NCI-H1417 (cell line): ENCODE measurements at regions not wholly inside any gene's neighbourhood (a gene's known extent, or its start where the extent isn't known, plus 50 kb on each side); places are given as distances from the start of the nearest gene placed in this dataset.
A peak's percentile ranks its signal among the peaks of the same experiment; 100 is the strongest.

Experiments
- DNase-seq, 3 experiments: peaks; one replicate each; lab custom pipeline; 2025; lab: John Stamatoyannopoulos, UW

DNA sequence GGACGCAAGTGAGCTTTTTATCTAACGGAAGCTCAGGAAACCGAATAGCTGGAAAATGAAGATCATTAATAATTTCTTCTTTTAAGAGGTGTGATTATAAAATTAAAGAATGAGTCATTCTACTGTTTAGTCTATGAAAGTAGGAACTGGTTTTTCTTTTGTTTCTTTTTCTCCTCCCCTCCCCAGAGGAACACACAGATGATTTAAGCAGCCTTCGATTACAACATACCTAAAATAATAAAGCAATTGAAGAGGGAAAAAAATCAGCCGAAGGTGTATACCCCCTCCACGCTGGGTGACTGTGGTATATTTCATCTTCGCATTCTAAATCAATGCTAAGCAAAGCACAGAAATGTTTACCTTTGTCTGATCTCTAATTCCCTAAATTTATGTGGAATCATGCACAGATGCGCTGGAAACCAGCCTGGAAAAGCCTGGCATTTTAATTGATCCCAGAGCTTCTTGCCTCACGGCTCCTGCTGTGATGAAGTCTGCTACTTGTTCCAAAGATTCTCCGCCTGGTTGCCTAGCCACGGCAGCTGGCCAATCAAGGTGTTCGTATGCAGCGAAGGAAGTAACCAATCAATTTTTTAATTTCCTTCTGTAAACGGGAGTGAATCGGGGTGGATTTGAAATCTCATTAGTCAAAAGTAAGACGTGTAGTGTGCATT lies 133.9 kb downstream of the FANCF start:
- DNase-seq, result peak; percentile 42 to 82 (median 49)

- DNase-seq, result no peak
Measured at GRCh38 chr11:22479971-22480720, 142.0 kb downstream of the SLC17A6 start.

DNA sequence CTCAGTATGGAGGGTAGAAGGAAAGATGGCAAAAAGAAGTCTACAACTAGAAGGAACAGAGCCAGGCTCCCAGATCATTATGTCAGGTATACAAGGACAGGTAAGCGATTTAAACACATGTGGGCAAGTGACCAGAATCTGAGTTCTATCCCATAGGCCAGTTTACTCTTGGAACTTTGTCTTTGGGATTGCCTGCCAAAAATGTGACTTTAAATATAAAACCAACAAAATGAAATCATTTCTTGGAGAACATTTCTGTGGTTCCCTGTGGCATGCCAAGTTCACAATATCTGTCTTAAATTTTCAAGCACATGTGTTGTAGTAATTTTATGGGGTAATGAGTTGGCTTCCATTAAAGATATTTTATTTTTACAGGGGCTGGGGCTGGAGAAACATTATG lies 141.0 kb downstream of the SLC17A6 start:
- DNase-seq, result no peak

DNA sequence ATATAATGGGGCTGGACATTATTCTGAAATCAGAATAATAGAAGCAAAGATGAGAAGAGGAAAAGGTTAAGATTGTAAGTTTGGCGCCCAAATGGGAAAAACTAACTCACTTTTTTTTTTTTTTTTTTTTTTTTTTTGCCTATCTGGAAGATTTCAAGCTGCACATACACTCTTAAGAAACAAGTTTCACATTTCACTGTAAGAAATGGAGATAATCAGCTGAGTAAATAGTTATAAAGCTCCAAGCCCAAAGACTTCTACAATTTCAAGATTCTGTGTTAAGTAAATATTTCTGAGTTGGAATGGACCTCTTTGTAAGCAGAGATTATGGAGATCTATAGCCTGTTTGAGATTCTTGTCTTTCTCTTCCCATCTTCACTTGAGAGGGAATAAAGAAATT lies 140.0 kb downstream of the SLC17A6 start:
- DNase-seq, result no peak

- DNase-seq, result no peak
Measured at GRCh38 chr11:22477312-22477711, 139.1 kb downstream of the SLC17A6 start.

GRCh38 chr11:22476589-22476988 lies 138.4 kb downstream of the SLC17A6 start:
- DNase-seq, result no peak

DNA sequence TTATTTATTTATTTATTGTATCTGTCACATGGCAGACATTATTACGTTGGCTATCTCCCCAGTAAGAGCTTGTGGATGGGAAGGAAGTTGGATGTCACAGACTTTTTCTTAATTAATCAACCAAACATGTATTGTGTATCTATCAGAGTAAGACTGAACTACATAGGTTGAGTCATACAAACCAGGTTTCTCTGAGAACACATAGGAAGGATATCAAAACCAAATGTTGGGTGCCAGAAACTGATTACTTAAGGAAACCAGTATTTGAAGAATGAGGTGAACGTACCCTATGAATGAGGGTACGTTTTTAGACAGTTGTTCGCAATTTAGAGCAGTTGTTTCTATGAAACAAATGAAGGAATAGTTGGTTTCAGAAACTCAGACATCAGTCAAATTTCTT lies 136.4 kb downstream of the SLC17A6 start:
- DNase-seq, result no peak

GRCh38 chr11:22473586-22473985 lies 135.4 kb downstream of the SLC17A6 start:
- DNase-seq, result no peak

GRCh38 chr11:22472306-22472705 lies 134.1 kb downstream of the SLC17A6 start:
- DNase-seq, result no peak

DNA sequence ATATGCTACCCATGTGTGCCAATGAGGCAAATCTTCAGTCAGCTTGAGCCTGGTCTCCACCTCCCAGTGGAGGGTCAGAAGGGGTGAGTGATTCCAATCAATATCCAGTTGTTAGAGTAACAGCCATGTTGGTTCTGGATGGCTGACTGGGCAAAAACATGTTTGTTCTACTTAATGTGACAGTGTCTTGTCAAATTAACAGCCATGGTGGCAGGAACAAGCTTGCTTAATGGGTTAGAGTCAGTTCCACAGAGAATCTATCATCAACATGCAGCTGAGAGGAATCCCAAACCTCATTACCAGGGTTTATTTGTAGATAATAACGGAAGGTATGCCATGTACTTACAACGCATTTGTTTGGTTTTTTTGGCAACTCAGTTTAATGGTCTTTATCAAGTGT lies 133.2 kb downstream of the SLC17A6 start:
- peak in 2 of 3 experiments; percentile 19 to 26 for DNase-seq

DNA sequence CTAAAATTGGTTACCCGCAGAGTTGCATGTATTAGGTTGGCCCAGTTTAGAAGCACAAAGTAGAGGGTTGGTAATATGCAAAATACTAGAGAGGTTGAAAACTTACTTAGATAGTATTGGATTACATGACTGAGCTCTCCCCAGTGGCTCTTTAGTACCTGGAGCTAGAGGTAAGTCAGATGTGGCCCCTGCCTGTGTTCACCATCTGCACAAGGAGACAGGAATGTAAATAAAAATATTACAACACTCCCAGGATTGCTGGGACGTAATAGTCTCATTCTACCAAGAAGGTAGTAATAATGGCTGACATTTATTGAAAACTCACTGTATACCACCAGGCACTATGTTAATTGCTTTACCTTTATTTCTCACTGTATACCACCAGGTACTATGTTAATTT lies 129.6 kb downstream of the SLC17A6 start:
- no peak for DNase-seq

DNA sequence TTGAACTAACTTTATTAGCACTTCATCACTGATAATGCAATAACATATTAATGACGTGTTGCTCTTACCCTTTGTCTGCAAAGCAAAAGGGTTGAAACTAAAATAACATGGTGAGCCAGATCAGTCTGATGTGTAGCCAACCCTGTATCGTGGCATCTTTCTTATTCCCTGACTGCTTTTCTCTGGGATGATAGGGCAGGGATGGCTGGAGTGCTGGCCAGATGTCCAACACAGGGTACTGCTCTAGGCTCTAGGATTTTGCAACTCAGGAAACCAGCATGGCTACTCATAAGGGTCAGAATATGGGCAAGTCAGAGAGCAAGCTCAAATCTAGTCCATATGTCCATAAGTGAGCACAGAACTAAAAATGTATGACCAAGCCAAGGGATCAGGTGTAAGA lies 129.1 kb downstream of the SLC17A6 start:
- no peak for DNase-seq

DNA sequence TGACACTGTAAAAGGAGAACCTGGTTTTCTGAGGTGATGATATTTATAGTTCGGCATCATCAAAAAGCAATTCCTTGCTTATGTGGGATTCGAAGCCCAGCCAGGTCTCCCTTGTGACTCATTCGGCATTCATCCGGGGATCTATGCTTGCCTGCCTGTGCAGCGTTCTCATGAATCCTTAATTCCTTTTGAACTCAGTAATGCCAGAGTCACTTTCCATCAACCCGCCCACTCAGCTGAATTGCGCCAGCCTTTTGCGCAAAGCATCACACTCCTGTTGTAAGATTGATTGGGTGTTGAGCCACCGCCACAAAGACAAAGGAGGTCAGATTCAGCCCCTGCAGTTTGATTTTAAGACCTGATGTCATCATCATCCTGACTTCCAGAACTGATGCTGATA lies 128.6 kb downstream of the SLC17A6 start:
- DNase-seq, result no peak

DNA sequence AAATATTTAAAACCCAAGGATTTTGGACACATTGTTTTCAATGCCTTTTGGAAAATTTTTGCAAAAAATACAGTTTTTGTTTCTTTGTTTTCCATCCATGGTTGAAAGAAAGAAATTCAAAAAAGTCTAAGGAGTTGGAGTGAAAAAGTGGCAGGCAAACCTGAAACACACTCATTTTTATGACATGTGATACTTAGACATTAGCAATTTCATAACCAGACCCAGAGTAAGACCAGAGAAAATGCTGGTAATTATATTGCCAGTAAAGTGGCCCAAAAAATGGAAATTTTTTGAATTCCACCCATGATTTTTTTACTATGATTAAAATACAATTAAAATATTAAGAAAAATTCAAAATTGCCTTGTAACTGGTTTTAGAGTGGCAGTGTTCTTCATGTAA lies 128.2 kb downstream of the SLC17A6 start:
- no peak for DNase-seq

GRCh38 chr11:22465620-22466019 lies 127.4 kb downstream of the SLC17A6 start:
- no peak for DNase-seq

GRCh38 chr11:22461626-22462025 lies 123.4 kb downstream of the SLC17A6 start:
- no peak for DNase-seq

- no peak for DNase-seq
Measured at GRCh38 chr11:22460181-22460580, 122.0 kb downstream of the SLC17A6 start.

DNA sequence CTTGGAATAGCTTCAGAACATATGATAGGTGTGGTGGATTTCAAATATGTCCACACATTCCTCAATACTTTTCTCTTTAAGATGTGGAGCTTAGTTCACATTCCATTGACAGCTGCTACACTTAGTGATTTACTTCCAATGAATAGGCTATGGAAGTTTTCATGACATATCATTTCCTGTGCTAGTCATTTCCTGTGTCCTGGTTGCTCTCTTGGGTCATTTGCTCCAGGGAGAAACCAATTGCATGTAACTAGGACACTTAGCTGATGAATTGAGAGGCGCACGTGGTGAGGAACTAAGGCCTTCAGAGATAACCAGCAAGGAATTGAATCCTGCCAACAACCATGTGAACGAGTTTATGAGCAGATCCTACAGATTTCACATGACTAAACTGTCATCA lies 120.9 kb downstream of the SLC17A6 start:
- no peak for DNase-seq

DNA sequence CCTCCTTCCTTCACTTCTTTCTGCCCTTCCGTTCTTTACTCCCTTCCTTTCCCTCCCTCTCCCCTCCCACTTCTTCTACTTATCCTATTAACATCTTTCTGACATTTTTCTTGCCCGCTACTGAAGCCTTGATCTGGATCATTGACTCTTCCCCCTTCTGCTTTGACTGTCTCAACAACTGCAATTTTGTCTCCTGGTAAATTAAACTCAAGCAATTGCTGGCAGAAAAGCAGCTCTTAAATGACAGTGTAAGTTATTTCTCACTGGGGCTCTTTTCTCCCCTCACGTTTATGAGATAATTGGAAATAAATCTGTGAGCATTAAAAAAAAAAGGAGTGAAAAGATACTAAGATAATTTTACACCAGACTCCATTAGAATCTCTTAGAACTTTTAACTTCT lies 120.0 kb downstream of the SLC17A6 start:
- no peak for DNase-seq

GRCh38 chr11:22456993-22457762 lies 119.0 kb downstream of the SLC17A6 start:
- peak in 2 of 3 experiments; percentile 21 to 62 for DNase-seq

GRCh38 chr11:22454461-22455090 lies 116.4 kb downstream of the SLC17A6 start:
- peak in 1 of 3 experiments; percentile 49 for DNase-seq

GRCh38 chr11:22449441-22449840 lies 111.3 kb downstream of the SLC17A6 start:
- DNase-seq, result no peak
